Breast epithelium (tissue), 4 donors: ENCODE measurements at regions not wholly inside any gene's neighbourhood (a gene's known extent, or its start where the extent isn't known, plus 50 kb on each side); places are given as distances from the start of the nearest gene placed in this dataset.

Experiments used
- DNase-seq, 2 donors: peaks; one replicate each; pipeline ENCODE4 v3.0.0-alpha.2; 2019; ENCODE audit warnings: low spot score in 2 of 2
- H3K27ac ChIP-seq, 2 donors: fragments of 200-600 bp; sonication (generic) in 1 of 2; one replicate each; pipeline ENCODE4 v1.5.1; 2016 to 2019; ENCODE audit warnings: mild to moderate bottlenecking in 1 of 2
- H3K27me3 ChIP-seq, 2 donors: fragments of 200-600 bp; sonication (generic) in 1 of 2; one replicate each; pipeline versions ENCODE4 v1.5.1 to v1.6.0; 2017 to 2019; ENCODE audit warnings: control low read depth in 1 of 2, mild to moderate bottlenecking in 1 of 2
- H3K36me3 ChIP-seq: fragments of 200-600 bp; one replicate; pipeline ENCODE4 v1.5.1; 2019
- H3K4me1 ChIP-seq, 2 donors: fragments of 200-600 bp; sonication (generic); one replicate each; pipeline ENCODE4 v1.5.1; 2016 to 2019; ENCODE audit warnings: control low read depth in 1 of 2
- H3K4me3 ChIP-seq, 3 donors: fragments of 200-600 bp; sonication (generic); 1 replicate in 2 of 3; 2 replicates in 1 of 3; pipeline ENCODE4 v1.5.1; 2016 to 2019; ENCODE audit warnings: mild to moderate bottlenecking in 3 of 3, moderate library complexity in 2 of 3
- H3K9me3 ChIP-seq, 2 donors: fragments of 200-600 bp; sonication (generic) in 1 of 2; one replicate each; pipeline ENCODE4 v1.5.1; 2016 to 2019; ENCODE audit warnings: control low read depth in 1 of 2
- POLR2A ChIP-seq: fragments of 450-650 bp; IDR thresholded peaks from one replicate; pipeline ENCODE4 v1.6.1; 2016; ENCODE audit warnings: antibody characterized with exemption, mild to moderate bottlenecking, moderate library complexity
- POLR2AphosphoS5 ChIP-seq, 3 donors: sonication (generic); formaldehyde crosslinking; IDR thresholded peaks; one replicate each; pipeline ENCODE4 v1.6.1; 2017; ENCODE audit warnings: antibody characterized with exemption in 3 of 3
- intact Hi-C: fragments of 100-400 bp; cut with DNase I; formaldehyde crosslinking; loops from one replicate; pipeline ENCODE4 v1.15.1; 2023; ENCODE audit warnings: low total_unique reads
- TF ChIP-seq, protein P1 (sequence below), 3 donors: fragments of 450-650 bp; IDR thresholded peaks; one replicate each; pipeline ENCODE4 v1.5.1; 2016 to 2017; ENCODE audit warnings: antibody characterized with exemption in 3 of 3, mild to moderate bottlenecking in 3 of 3, moderate library complexity in 3 of 3

DNA sequence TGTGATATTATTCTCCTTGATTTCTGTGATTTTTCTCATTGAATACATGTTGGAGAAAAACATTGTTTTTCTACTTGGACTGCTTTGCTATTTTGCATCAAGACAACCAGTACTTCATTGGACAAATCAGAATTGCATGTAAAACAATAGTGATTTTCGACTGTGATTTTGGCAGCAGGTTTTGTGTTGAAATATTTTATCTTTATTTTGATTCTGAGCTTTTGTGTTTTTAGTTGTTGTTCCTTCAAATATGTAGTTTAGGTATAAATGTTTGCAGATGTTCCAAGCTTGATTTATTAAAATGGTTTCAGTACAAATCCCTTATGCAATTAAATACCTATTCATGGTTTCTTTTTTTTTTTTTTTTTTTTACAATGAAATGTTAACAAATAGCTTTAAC lies 754.1 kb downstream of the DOK5 start:
- H3K27ac ChIP-seq, result no peak overlapping the region
- no peaks in the 10 kb centered on the region for H3K4me1 ChIP-seq
- H3K9me3 ChIP-seq, result peaks cover 0 to 9% of the 10 kb centered on the region in 2 donors
- no peak for DNase-seq
- H3K36me3 ChIP-seq, result no peaks in the 10 kb centered on the region
- intact Hi-C loops, result no loop called here
- no peak overlapping the region for H3K4me3 ChIP-seq
- TF ChIP-seq POLR2AphosphoS5 (IDR thresholded peaks at IDR 0.05) (no peak), POLR2A (no peak)
- TF ChIP-seq, protein P1, sequence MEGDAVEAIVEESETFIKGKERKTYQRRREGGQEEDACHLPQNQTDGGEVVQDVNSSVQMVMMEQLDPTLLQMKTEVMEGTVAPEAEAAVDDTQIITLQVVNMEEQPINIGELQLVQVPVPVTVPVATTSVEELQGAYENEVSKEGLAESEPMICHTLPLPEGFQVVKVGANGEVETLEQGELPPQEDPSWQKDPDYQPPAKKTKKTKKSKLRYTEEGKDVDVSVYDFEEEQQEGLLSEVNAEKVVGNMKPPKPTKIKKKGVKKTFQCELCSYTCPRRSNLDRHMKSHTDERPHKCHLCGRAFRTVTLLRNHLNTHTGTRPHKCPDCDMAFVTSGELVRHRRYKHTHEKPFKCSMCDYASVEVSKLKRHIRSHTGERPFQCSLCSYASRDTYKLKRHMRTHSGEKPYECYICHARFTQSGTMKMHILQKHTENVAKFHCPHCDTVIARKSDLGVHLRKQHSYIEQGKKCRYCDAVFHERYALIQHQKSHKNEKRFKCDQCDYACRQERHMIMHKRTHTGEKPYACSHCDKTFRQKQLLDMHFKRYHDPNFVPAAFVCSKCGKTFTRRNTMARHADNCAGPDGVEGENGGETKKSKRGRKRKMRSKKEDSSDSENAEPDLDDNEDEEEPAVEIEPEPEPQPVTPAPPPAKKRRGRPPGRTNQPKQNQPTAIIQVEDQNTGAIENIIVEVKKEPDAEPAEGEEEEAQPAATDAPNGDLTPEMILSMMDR (IDR thresholded peaks at IDR 0.05), result no peak
- no peaks in the 10 kb centered on the region for H3K27me3 ChIP-seq

- Histone ChIP-seq H3K27ac (no peak overlapping the region), H3K9me3 (peaks cover 6 to 13% of the 10 kb centered on the region in 2 donors), H3K36me3 (no peaks in the 10 kb centered on the region), H3K4me3 (no peak overlapping the region), H3K4me1 (no peaks in the 10 kb centered on the region), H3K27me3 (no peaks in the 10 kb centered on the region)
- TF ChIP-seq POLR2A (no peak), POLR2AphosphoS5 (IDR thresholded peaks at IDR 0.05) (no peak)
- TF ChIP-seq, protein P1 (IDR thresholded peaks at IDR 0.05), result no peak
- intact Hi-C loops, result no loop called here
- DNase-seq, result no peak
These were observed 741.3 kb downstream of the DOK5 start for GRCh38 chr20:55216525-55217242.

DNA sequence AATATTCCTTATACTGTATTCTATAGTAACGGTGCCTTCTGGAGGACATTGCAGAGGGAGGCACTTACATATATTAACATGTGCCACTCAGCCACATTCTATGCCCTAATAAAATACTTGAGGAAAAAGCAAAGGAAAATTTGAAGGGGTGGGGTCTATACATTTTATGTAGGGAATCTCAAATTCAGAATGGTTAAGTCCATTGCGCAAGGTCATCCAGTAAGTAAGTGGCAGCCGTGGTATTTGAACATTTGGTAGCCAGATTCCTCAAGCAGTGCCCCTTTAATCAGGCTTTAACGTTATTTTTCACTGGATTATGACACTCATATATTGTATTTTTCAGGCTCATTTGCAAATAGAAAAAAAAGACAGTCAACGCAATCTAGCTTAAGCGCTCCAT lies 738.3 kb downstream of the DOK5 start:
- Histone ChIP-seq H3K9me3 (peaks cover 0 to 6% of the 10 kb centered on the region in 2 donors), H3K27ac (no peak overlapping the region), H3K27me3 (no peaks in the 10 kb centered on the region), H3K4me1 (no peaks in the 10 kb centered on the region), H3K4me3 (no peak overlapping the region), H3K36me3 (no peaks in the 10 kb centered on the region)
- intact Hi-C loops, result loop anchor here (5.0 kb wide), 2 partner anchors 136 to 849 kb away; no protein-coding TSS in a partner anchor
- DNase-seq, result no peak
- TF ChIP-seq POLR2AphosphoS5 (IDR thresholded peaks at IDR 0.05), result no peak
- no peak for TF ChIP-seq POLR2A
- TF ChIP-seq, protein P1 (IDR thresholded peaks at IDR 0.05), result no peak

DNA sequence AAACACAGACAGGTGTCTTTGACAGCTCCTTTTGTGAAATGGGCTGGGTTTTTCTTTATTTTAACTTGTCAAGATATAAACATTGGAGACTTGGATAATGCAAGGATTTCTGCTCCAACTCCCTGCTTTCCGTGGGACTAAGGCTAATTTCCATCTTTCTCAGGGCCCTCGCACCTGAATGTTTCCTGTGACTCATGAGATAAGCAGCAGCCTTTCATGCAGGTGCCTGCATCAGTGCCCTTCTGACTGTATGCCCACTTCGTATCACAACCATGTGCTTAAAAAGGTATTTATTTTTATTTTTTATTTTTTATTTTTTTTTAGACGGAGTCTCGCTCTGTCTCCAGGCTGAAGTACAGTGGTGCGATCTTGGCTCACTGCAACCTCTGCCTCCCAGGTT lies 736.1 kb downstream of the DOK5 start:
- Histone ChIP-seq H3K27ac (no peak overlapping the region), H3K4me1 (no peaks in the 10 kb centered on the region), H3K36me3 (no peaks in the 10 kb centered on the region), H3K27me3 (no peaks in the 10 kb centered on the region), H3K4me3 (no peak overlapping the region), H3K9me3 (peaks cover 0 to 6% of the 10 kb centered on the region in 2 donors)
- DNase-seq, result no peak
- TF ChIP-seq, protein P1 (IDR thresholded peaks at IDR 0.05), result no peak
- TF ChIP-seq POLR2A (no peak), POLR2AphosphoS5 (IDR thresholded peaks at IDR 0.05) (no peak)
- intact Hi-C loops, result loop anchor here (5.0 kb wide), 2 partner anchors 134 to 851 kb away; no protein-coding TSS in a partner anchor

- no peak for TF ChIP-seq POLR2AphosphoS5 (IDR thresholded peaks at IDR 0.05)
- no peaks in the 10 kb centered on the region for H3K27me3 ChIP-seq
- intact Hi-C loops, result no loop called here
- H3K36me3 ChIP-seq, result no peaks in the 10 kb centered on the region
- DNase-seq, result no peak
- no peak overlapping the region for H3K4me3 ChIP-seq
- H3K4me1 ChIP-seq, result no peaks in the 10 kb centered on the region
- H3K9me3 ChIP-seq, result peaks cover 0 to 5% of the 10 kb centered on the region in 2 donors
- no peak overlapping the region for H3K27ac ChIP-seq
These were observed 730.3 kb downstream of the DOK5 start for GRCh38 chr20:55205665-55206064.
